ENCODE measurements at regions not wholly inside any gene's neighbourhood (a gene's known extent, or its start where the extent isn't known, plus 50 kb on each side); places are given as distances from the start of the nearest gene placed in this dataset.

GRCh38 chr1:189899686-189900425, 577.8 kb downstream of the BRINP3 start:
- Histone ChIP-seq H2BK120ac (ENCODE audit: insufficient read depth, low read length, poor library complexity) (no peak overlapping the region), H3K27me3 (ENCODE audit: insufficient read depth, low read length) (no peaks in the 10 kb centered on the region), H3K4me2 (ENCODE audit: low read length) (no peak overlapping the region), H3K9ac (ENCODE audit: low read length) (no peak overlapping the region), H3K27ac (ENCODE audit: low read depth, low read length) (no peak overlapping the region), H2BK12ac (ENCODE audit: low read length) (no peak overlapping the region), H3K14ac (ENCODE audit: low read length) (no peak overlapping the region), H4K12ac (ENCODE audit: low read depth, low read length) (no peak overlapping the region), H3K9me3 (ENCODE audit: insufficient read depth, low read depth, low read length) (no peaks in the 10 kb centered on the region), H3K4ac (ENCODE audit: low read depth, low read length) (no peak overlapping the region), H3K18ac (ENCODE audit: low read length) (no peak overlapping the region), H3K36me3 (ENCODE audit: control insufficient read depth in 1 of 2, insufficient read depth in 2 of 2, low read length in 2 of 2) (no peaks in the 10 kb centered on the region), H2AK5ac (ENCODE audit: low read length) (no peak overlapping the region), H2AFZ (ENCODE audit: insufficient read depth, low read length, poor library complexity) (no peak overlapping the region), H3K79me2 (ENCODE audit: control insufficient read depth, insufficient read depth, low read length, poor library complexity) (no peaks in the 10 kb centered on the region), H3K23ac (ENCODE audit: low read length) (no peak overlapping the region), H2BK5ac (ENCODE audit: low read depth, low read length, poor library complexity) (no peak overlapping the region), H4K91ac (ENCODE audit: low read depth, low read length) (no peak overlapping the region), H3K79me1 (ENCODE audit: low read length) (no peaks in the 10 kb centered on the region), H3K4me3 (ENCODE audit: low read depth, low read length) (no peak overlapping the region), H3K4me1 (ENCODE audit: control insufficient read depth in 1 of 2, insufficient read depth in 2 of 2, low read length in 2 of 2) (no peaks in the 10 kb centered on the region), H4K8ac (ENCODE audit: low read depth, low read length) (no peak overlapping the region)
- no peak for DNase-seq
- WGBS (ENCODE audit: extremely low coverage, insufficient coverage, insufficient read length), result no CpG with 5 or more reads among the region's 1 CpG

- H3K18ac ChIP-seq (ENCODE audit: low read length), result no peak overlapping the region
- no peak overlapping the region for H2AFZ ChIP-seq (ENCODE audit: insufficient read depth, low read length, poor library complexity)
- H2BK5ac ChIP-seq (ENCODE audit: low read depth, low read length, poor library complexity), result no peak overlapping the region
- H2AK5ac ChIP-seq (ENCODE audit: low read length), result no peak overlapping the region
- H3K23ac ChIP-seq (ENCODE audit: low read length), result no peak overlapping the region
- no peaks in the 10 kb centered on the region for H3K4me1 ChIP-seq (ENCODE audit: control insufficient read depth in 1 of 2, insufficient read depth in 2 of 2, low read length in 2 of 2)
- H3K9ac ChIP-seq (ENCODE audit: low read length), result no peak overlapping the region
- no peaks in the 10 kb centered on the region for H3K79me2 ChIP-seq (ENCODE audit: control insufficient read depth, insufficient read depth, low read length, poor library complexity)
- WGBS (ENCODE audit: extremely low coverage, insufficient coverage, insufficient read length), result no CpG with 5 or more reads among the region's 2 CpGs
- H4K91ac ChIP-seq (ENCODE audit: low read depth, low read length), result no peak overlapping the region
- H4K12ac ChIP-seq (ENCODE audit: low read depth, low read length), result no peak overlapping the region
- H2BK12ac ChIP-seq (ENCODE audit: low read length), result no peak overlapping the region
- no peaks in the 10 kb centered on the region for H3K36me3 ChIP-seq (ENCODE audit: control insufficient read depth in 1 of 2, insufficient read depth in 2 of 2, low read length in 2 of 2)
- H3K4ac ChIP-seq (ENCODE audit: low read depth, low read length), result no peak overlapping the region
- no peaks in the 10 kb centered on the region for H3K79me1 ChIP-seq (ENCODE audit: low read length)
- no peaks in the 10 kb centered on the region for H3K9me3 ChIP-seq (ENCODE audit: insufficient read depth, low read depth, low read length)
- DNase-seq, result no peak
- H2BK120ac ChIP-seq (ENCODE audit: insufficient read depth, low read length, poor library complexity), result no peak overlapping the region
- H3K4me3 ChIP-seq (ENCODE audit: low read depth, low read length), result no peak overlapping the region
- no peaks in the 10 kb centered on the region for H3K27me3 ChIP-seq (ENCODE audit: insufficient read depth, low read length)
- H3K4me2 ChIP-seq (ENCODE audit: low read length), result no peak overlapping the region
- H4K8ac ChIP-seq (ENCODE audit: low read depth, low read length), result no peak overlapping the region
- no peak overlapping the region for H3K27ac ChIP-seq (ENCODE audit: low read depth, low read length)
- H3K14ac ChIP-seq (ENCODE audit: low read length), result no peak overlapping the region
Observed at GRCh38 chr1:189904509-189904908, 573.2 kb downstream of the BRINP3 start.

GRCh38 chr1:189908113-189908512, 569.6 kb downstream of the BRINP3 start:
- Histone ChIP-seq H2AFZ (ENCODE audit: insufficient read depth, low read length, poor library complexity) (no peak overlapping the region), H4K8ac (ENCODE audit: low read depth, low read length) (no peak overlapping the region), H3K9me3 (ENCODE audit: insufficient read depth, low read depth, low read length) (no peaks in the 10 kb centered on the region), H4K12ac (ENCODE audit: low read depth, low read length) (no peak overlapping the region), H3K9ac (ENCODE audit: low read length) (no peak overlapping the region), H2BK5ac (ENCODE audit: low read depth, low read length, poor library complexity) (no peak overlapping the region), H3K79me1 (ENCODE audit: low read length) (no peaks in the 10 kb centered on the region), H3K18ac (ENCODE audit: low read length) (no peak overlapping the region), H2BK12ac (ENCODE audit: low read length) (no peak overlapping the region), H3K79me2 (ENCODE audit: control insufficient read depth, insufficient read depth, low read length, poor library complexity) (no peaks in the 10 kb centered on the region), H3K14ac (ENCODE audit: low read length) (no peak overlapping the region), H3K4ac (ENCODE audit: low read depth, low read length) (no peak overlapping the region), H3K4me3 (ENCODE audit: low read depth, low read length) (no peak overlapping the region), H3K27me3 (ENCODE audit: insufficient read depth, low read length) (no peaks in the 10 kb centered on the region), H3K27ac (ENCODE audit: low read depth, low read length) (no peak overlapping the region), H3K23ac (ENCODE audit: low read length) (no peak overlapping the region), H2BK120ac (ENCODE audit: insufficient read depth, low read length, poor library complexity) (no peak overlapping the region), H2AK5ac (ENCODE audit: low read length) (no peak overlapping the region), H3K4me2 (ENCODE audit: low read length) (no peak overlapping the region), H3K36me3 (ENCODE audit: control insufficient read depth in 1 of 2, insufficient read depth in 2 of 2, low read length in 2 of 2) (no peaks in the 10 kb centered on the region), H4K91ac (ENCODE audit: low read depth, low read length) (no peak overlapping the region), H3K4me1 (ENCODE audit: control insufficient read depth in 1 of 2, insufficient read depth in 2 of 2, low read length in 2 of 2) (no peaks in the 10 kb centered on the region)
- DNase-seq, result no peak

GRCh38 chr1:189921613-189922012, 556.1 kb downstream of the BRINP3 start:
- H3K27me3 ChIP-seq (ENCODE audit: insufficient read depth, low read length), result no peaks in the 10 kb centered on the region
- H2BK5ac ChIP-seq (ENCODE audit: low read depth, low read length, poor library complexity), result no peak overlapping the region
- H4K91ac ChIP-seq (ENCODE audit: low read depth, low read length), result no peak overlapping the region
- WGBS (ENCODE audit: extremely low coverage, insufficient coverage, insufficient read length), result no CpG with 5 or more reads among the region's 2 CpGs
- H4K12ac ChIP-seq (ENCODE audit: low read depth, low read length), result no peak overlapping the region
- H3K4ac ChIP-seq (ENCODE audit: low read depth, low read length), result no peak overlapping the region
- no peak overlapping the region for H3K4me3 ChIP-seq (ENCODE audit: low read depth, low read length)
- H3K79me1 ChIP-seq (ENCODE audit: low read length), result no peaks in the 10 kb centered on the region
- no peak overlapping the region for H3K27ac ChIP-seq (ENCODE audit: low read depth, low read length)
- H2BK120ac ChIP-seq (ENCODE audit: insufficient read depth, low read length, poor library complexity), result no peak overlapping the region
- H2AK5ac ChIP-seq (ENCODE audit: low read length), result no peak overlapping the region
- H3K4me1 ChIP-seq (ENCODE audit: control insufficient read depth in 1 of 2, insufficient read depth in 2 of 2, low read length in 2 of 2), result no peaks in the 10 kb centered on the region
- no peak overlapping the region for H3K23ac ChIP-seq (ENCODE audit: low read length)
- H2BK12ac ChIP-seq (ENCODE audit: low read length), result no peak overlapping the region
- H3K18ac ChIP-seq (ENCODE audit: low read length), result no peak overlapping the region
- no peak overlapping the region for H3K4me2 ChIP-seq (ENCODE audit: low read length)
- no peak overlapping the region for H2AFZ ChIP-seq (ENCODE audit: insufficient read depth, low read length, poor library complexity)
- no peak overlapping the region for H3K9ac ChIP-seq (ENCODE audit: low read length)
- H3K36me3 ChIP-seq (ENCODE audit: control insufficient read depth in 1 of 2, insufficient read depth in 2 of 2, low read length in 2 of 2), result no peaks in the 10 kb centered on the region
- no peaks in the 10 kb centered on the region for H3K9me3 ChIP-seq (ENCODE audit: insufficient read depth, low read depth, low read length)
- H3K79me2 ChIP-seq (ENCODE audit: control insufficient read depth, insufficient read depth, low read length, poor library complexity), result no peaks in the 10 kb centered on the region
- H4K8ac ChIP-seq (ENCODE audit: low read depth, low read length), result no peak overlapping the region
- DNase-seq, result no peak
- H3K14ac ChIP-seq (ENCODE audit: low read length), result no peak overlapping the region

Measured in trophoblast cell (in vitro differentiated cells and primary cell).